Psoas muscle (tissue), 7 donors: ENCODE measurements at regions not wholly inside any gene's neighbourhood (a gene's known extent, or its start where the extent isn't known, plus 50 kb on each side); places are given as distances from the start of the nearest gene placed in this dataset.

Source experiments
- ATAC-seq, 4 donors: fragments of 200-7000 bp; cut with Tn5 transposase; one replicate each; pipeline ENCODE4 v1.9.1; 2020; ENCODE audit warnings: moderate library complexity in 3 of 4, mild to moderate bottlenecking in 2 of 4
- DNase-seq, 2 donors: peaks; one replicate each; pipeline ENCODE4 v3.0.0-alpha.2; 2020
- H3K27ac ChIP-seq: fragments of 200-600 bp; one replicate; pipeline ENCODE4 v1.8.0; 2022
- H3K27me3 ChIP-seq, 3 donors: fragments of 200-600 bp in 1 of 3; one replicate each; pipeline versions ENCODE4 v1.6.1 to v1.8.0; 2013 to 2022; ENCODE audit warnings: low read length in 2 of 3, mild to moderate bottlenecking in 2 of 3, moderate library complexity in 1 of 3; ENCODE audit not compliant: insufficient read depth in 3 of 3
- H3K36me3 ChIP-seq, 2 donors: fragments of 200-600 bp in 1 of 2; one replicate each; pipeline versions ENCODE4 v1.6.1 to v1.8.0; 2013 to 2022; ENCODE audit warnings: low read depth in 1 of 2, mild to moderate bottlenecking in 1 of 2, moderate library complexity in 1 of 2; ENCODE audit not compliant: insufficient read depth in 1 of 2
- H3K4me1 ChIP-seq: fragments of 200-600 bp; one replicate; pipeline ENCODE4 v1.8.0; 2022
- H3K4me3 ChIP-seq: fragments of 200-600 bp; one replicate; pipeline ENCODE4 v1.8.0; 2022; ENCODE audit warnings: mild to moderate bottlenecking
- H3K9me3 ChIP-seq: fragments of 200-600 bp; one replicate; pipeline ENCODE4 v1.8.0; 2022
- WGBS, 3 donors: extraction: QIAGEN DNeasy Blood & Tissue Kit; methylation state at CpG; one replicate each; pipeline versions ENCODE4 v1.1.6 to v1.1.7; 2013; 5-methylcytosine and 5-hydroxymethylcytosine counted together
- intact Hi-C, 2 donors: fragments of 100-400 bp; cut with DNase I; formaldehyde crosslinking; loops; one replicate each; pipeline versions ENCODE4 v1.11.0 to v1.14.2; 2022
- TF ChIP-seq, protein P1 (sequence below): fragments of 200-600 bp; IDR thresholded peaks from one replicate; pipeline ENCODE4 v1.8.0; 2022; ENCODE audit warnings: antibody characterized with exemption
- donor health status: healthy with polysubstance abuse.
- donor health status: DM: no; HTN: no; CAD: no; lungs with moderate emphysema.
- donor health status: Bipolar disorder and iron deficiency.
- donor health status: healthy.
- donor health status: DM: yes; HTN: yes; CAD: no.
- donor health status: DM: no; HTN: no; CAD: no.
- donor health status: DM: yes; HTN: yes; CAD: no.

- WGBS, 3 donors = 12 to 33% (median 18%) methylated on average over 3 of the region's 3 CpGs
- TF ChIP-seq, protein P1, sequence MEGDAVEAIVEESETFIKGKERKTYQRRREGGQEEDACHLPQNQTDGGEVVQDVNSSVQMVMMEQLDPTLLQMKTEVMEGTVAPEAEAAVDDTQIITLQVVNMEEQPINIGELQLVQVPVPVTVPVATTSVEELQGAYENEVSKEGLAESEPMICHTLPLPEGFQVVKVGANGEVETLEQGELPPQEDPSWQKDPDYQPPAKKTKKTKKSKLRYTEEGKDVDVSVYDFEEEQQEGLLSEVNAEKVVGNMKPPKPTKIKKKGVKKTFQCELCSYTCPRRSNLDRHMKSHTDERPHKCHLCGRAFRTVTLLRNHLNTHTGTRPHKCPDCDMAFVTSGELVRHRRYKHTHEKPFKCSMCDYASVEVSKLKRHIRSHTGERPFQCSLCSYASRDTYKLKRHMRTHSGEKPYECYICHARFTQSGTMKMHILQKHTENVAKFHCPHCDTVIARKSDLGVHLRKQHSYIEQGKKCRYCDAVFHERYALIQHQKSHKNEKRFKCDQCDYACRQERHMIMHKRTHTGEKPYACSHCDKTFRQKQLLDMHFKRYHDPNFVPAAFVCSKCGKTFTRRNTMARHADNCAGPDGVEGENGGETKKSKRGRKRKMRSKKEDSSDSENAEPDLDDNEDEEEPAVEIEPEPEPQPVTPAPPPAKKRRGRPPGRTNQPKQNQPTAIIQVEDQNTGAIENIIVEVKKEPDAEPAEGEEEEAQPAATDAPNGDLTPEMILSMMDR = no peak
- ATAC-seq = no peak
- no peaks in the 10 kb centered on the region for H3K9me3 ChIP-seq
- H3K4me1 ChIP-seq = no peaks in the 10 kb centered on the region
- H3K36me3 ChIP-seq = no peaks in the 10 kb centered on the region
- DNase-seq = no peak
- H3K4me3 ChIP-seq = no peak overlapping the region
- intact Hi-C loops = no loop called here
- no peak overlapping the region for H3K27ac ChIP-seq
- peaks cover 0 to 2% (median 0%) of the 10 kb centered on the region in 3 donors for H3K27me3 ChIP-seq
Observed at GRCh38 chr18:53715243-53715853, 509.1 kb downstream of the MBD2 start.

- H3K27ac ChIP-seq = no peak overlapping the region
- no peaks in the 10 kb centered on the region for H3K27me3 ChIP-seq
- intact Hi-C loops = no loop called here
- no peak overlapping the region for H3K4me3 ChIP-seq
- WGBS, 3 donors = 76 to 87% (median 86%) methylated on average over 2 of the region's 2 CpGs
- no peaks in the 10 kb centered on the region for H3K9me3 ChIP-seq
- no peaks in the 10 kb centered on the region for H3K36me3 ChIP-seq
- DNase-seq (no peak), ATAC-seq (no peak)
- H3K4me1 ChIP-seq = no peaks in the 10 kb centered on the region
- TF ChIP-seq, protein P1 = no peak
Observed at GRCh38 chr18:53710080-53710479, 514.4 kb downstream of the MBD2 start.

DNA sequence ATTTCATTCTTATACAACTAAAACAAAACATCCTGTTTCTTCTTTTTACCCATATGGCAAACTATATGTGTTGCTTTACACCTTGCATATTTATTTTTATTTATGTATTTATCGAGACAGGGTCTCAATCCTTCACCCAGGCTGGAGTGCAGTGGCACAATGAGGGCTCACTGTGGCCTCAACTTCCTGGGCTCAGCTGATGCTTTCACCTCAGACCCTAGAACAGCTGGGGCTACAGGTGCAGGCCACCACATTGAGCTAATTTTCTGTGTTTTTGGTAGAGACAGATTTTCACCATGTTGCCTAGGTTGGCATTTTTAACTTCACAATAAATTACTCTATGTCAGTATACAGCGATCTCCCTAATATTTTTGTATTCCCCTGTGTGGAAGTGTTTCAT lies 522.0 kb downstream of the MBD2 start:
- no peak for ATAC-seq
- intact Hi-C loops = loop anchor here in 1 of 2 donors (5.0 kb wide), 1 partner anchor 415 kb away; no protein-coding TSS in a partner anchor
- WGBS, 3 donors = 75 to 90% (median 84%) methylated on average over 2 of the region's 2 CpGs
- Histone ChIP-seq H3K4me1 (no peaks in the 10 kb centered on the region), H3K27me3 (no peaks in the 10 kb centered on the region), H3K36me3 (no peaks in the 10 kb centered on the region), H3K9me3 (no peaks in the 10 kb centered on the region), H3K4me3 (no peak overlapping the region), H3K27ac (no peak overlapping the region)
- TF ChIP-seq, protein P1 = no peak
- no peak for DNase-seq

- no peak for ATAC-seq
Observed at GRCh38 chr18:53701697-53702096, 522.8 kb downstream of the MBD2 start.

More at GRCh38 chr18:53701697-53702096, 522.8 kb downstream of the MBD2 start:
- H3K4me3 ChIP-seq = no peak overlapping the region
- DNase-seq = no peak
- H3K4me1 ChIP-seq = no peaks in the 10 kb centered on the region
- no peaks in the 10 kb centered on the region for H3K36me3 ChIP-seq
- TF ChIP-seq, protein P1 = no peak
- WGBS, 3 donors = 42 to 77% (median 62%) methylated on average over 1 of the region's 1 CpG
- H3K27ac ChIP-seq = no peak overlapping the region
- H3K27me3 ChIP-seq = no peaks in the 10 kb centered on the region
- intact Hi-C loops = loop anchor here in 1 of 2 donors (5.0 kb wide), 1 partner anchor 416 kb away; no protein-coding TSS in a partner anchor
- H3K9me3 ChIP-seq = no peaks in the 10 kb centered on the region
